ENCODE measurements at regions not wholly inside any gene's neighbourhood (a gene's known extent, or its start where the extent isn't known, plus 50 kb on each side); places are given as distances from the start of the nearest gene placed in this dataset.
A peak's percentile ranks its signal among the peaks of the same experiment; 100 is the strongest.
"Not testable (repeated sequence)": the region's sequence is repeated elsewhere in the genome, so short reads cannot be mapped to it uniquely, and the experiment has no call there.

- not testable (repeated sequence) for ATAC-seq
These were observed 53.1 kb upstream of the TMEM252 start for GRCh38 chr9:68593760-68594159.

DNA sequence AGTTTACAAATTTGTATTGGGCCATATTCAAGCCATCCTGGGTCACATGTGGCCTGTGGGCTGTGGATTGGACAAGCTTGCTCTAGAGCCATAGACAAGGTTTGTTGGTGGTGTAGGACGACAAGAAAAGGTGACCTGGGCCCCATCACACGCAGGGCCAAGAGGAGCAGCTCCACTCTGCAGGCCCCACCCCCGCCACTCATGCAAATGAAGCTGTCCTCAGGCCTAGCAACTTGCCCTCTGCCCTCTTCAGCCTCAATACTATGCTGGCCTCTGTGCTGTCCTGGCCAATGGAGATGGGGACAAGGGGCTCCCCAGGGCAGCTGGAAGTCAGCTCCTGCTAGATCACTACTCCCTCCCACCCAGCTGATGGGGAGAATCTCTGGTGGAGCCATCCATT, 55.2 kb upstream of the TMEM252 start:
- no peak for ATAC-seq

- ATAC-seq, result no peak
These were observed 56.8 kb upstream of the TMEM252 start for GRCh38 chr9:68597362-68597997.

- no peak for ATAC-seq
These were observed 59.1 kb upstream of the TMEM252 start for GRCh38 chr9:68599826-68600225.

DNA sequence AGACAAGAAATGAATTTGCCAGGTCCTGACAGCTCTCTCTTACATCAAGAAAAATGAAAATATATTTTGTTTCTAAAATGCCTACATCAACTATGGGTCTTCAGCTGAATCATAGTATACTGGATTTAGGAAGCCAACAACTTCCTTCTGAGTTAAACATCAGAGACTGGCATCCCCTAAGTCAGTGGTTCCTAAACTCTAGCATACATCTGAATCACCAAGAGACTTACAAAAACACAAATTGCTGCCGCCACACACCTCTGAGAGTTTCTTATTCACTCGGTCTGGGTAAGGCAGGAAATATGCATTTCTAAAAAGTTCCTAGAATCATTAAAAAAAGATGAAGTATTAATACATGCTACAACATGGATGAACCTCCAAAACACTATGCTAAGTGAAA, 60.4 kb upstream of the TMEM252 start:
- ATAC-seq, result no peak

DNA sequence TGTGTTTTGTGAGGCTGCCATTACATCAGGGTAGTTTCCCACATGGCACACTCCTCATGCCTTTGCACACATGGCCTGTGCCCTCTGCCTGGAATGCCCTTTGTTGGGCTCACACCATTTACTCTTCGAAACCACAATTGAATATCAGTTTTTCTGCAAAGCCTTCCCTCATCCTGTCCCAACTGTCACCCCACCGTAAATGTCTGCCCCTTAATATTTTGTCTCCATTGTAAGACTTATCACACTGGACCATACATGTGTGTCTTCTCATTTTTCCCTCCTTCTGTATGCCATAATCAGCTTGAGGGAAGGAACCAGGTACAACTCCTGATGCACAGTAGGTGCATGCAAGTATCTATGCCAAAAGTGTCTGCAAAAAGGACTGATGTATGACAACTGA, 62.7 kb upstream of the TMEM252 start:
- no peak for ATAC-seq

GRCh38 chr9:68608763-68609162, 68.1 kb upstream of the TMEM252 start:
- ATAC-seq, result no peak

DNA sequence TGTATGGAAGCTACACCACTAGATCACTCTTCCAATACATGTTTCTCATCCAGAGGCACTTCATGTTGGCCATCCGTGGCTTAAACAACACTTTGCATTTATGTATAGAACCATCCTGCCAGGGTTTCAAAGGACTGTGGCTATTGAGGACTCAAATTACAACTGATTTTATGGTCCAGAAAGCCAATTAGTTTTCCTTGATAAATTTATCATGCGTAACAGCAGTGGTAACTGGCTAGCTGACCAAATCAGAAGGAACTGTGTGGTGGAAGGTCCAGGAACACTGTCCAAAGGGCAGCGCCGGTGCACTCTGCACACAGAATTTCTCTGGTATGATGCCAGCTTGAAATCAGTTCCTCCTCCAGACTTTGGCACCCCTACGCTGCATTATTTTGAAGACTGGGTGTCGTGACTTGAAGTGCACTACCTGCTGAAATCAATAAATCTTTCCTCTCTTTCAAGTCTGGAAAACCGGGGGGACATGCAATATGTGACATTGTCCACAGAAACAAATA, 69.3 kb upstream of the TMEM252 start:
- ATAC-seq, result no peak

- ATAC-seq, result no peak
These were observed 73.4 kb upstream of the TMEM252 start for GRCh38 chr9:68614121-68614520.

DNA sequence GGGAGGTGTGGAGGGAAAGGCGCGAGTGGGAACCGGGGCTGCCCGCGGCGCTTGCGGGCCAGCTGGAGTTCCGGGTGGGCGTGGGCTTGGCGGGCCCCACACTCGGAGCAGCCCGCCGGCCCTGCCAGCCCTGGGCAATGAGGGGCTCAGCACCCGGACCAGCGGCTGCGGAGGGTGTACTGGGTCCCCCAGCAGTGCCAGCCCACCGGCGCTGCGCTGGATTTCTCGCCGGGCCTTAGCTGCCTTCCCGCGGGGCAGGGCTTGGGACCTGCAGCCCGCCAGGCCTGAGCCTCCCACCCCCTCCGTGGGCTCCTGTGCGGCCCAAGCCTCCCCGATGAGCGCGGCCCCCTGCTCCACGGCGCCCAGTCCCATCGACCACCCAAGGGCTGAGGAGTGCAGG, 76.3 kb upstream of the TMEM252 start:
- ATAC-seq, result not testable (repeated sequence)

GRCh38 chr9:68619072-68619471, 78.4 kb upstream of the TMEM252 start:
- no peak for ATAC-seq

DNA sequence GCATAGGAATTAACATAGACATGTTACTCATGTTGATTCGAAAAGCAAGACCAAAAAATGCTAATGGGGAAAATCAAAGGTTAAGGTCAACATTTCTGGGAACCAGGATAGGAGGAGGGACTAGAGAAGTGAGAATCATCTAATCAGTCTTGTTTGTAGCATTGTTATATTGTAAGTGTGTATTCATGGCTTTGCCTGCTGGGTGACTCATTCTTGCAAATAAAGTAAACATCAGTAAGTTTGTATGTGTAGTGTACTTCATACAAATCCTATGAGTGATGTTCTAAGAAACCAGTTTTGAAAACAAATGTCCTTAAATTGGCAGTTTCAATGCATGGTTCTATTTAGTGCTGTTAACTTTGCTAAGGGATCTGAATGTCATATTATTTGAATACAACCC, 79.0 kb upstream of the TMEM252 start:
- peak; percentile 38 for ATAC-seq

DNA sequence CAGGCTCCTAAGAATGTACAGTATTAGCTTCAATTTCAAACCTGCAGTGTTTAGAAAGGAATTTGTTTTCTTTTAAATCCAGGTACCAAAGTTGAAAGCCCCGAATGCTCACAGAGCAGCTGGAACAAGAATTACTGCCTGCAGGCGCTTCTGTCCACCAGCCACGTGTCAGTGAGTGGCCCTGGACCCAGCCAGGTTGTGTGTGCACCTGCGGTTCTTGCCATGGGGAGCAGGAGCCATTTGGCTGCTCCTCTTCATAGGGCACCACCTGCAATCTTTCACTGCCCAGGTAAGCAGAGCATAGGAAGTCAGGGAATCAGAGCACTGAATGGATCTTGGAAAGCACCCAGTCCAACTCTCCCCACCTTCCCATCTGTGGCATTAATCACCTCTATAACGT, 79.5 kb upstream of the PIP5K1B start:
- ATAC-seq, result no peak

- ATAC-seq, result no peak
These were observed 78.5 kb upstream of the PIP5K1B start for GRCh38 chr9:68626526-68626925.

- ATAC-seq, result no peak
These were observed 77.9 kb upstream of the PIP5K1B start for GRCh38 chr9:68627104-68627503.

DNA sequence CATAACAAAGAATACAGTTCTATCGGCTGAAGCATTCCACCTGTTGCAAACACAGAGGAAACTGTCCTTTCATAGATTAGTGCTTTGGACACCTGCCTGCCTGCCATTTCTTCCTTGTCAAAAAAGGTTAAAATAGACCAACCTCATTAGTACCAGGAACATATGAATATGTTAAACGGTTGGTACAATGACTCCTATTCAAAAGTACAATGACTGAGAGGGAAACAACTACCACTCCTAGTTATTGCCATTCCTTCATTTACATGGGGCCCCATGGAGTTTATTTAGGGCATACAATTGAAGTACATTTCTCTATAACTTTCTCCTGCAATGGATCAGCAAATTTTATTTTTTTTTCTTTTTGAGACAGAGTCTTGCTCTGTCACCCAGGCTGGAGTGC, 77.4 kb upstream of the PIP5K1B start:
- ATAC-seq, result no peak

DNA sequence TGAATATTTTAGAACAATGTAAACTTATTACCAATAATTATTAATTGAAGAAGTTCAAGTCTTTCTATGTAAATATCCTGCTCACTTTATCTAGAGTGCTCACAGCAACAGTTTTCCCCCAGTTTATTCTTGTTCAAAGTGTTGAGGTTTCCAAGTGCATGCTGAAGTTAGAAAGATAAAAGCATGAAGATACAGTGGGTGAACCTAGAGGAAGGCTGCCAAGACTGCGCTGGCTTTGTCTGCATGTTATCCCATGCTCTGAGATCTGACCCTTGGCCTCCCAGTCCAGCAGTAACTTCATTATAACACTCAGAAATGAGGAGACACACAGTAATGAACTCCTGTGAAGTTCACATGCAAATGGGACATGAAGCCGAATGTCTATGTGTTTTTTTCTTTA, 76.0 kb upstream of the PIP5K1B start:
- no peak for ATAC-seq

DNA sequence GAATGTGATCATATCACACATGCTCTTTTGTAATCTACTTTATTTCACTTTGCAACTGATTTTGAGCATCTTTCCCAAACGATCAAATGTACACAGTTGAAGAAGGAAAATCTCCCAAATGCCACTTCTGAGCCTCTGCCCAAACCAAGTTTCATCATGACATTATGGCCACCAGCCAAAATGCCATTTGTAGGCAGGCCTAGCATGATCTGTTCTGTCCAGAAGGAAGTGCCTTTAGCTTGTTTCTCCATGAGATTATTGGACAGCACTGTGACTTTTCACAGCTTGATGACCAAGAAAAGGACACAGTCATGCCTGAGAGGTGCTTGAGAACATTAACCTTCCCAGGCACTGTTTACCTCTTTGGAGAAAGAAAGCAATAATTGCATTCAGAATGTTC, 73.2 kb upstream of the PIP5K1B start:
- ATAC-seq, result no peak

DNA sequence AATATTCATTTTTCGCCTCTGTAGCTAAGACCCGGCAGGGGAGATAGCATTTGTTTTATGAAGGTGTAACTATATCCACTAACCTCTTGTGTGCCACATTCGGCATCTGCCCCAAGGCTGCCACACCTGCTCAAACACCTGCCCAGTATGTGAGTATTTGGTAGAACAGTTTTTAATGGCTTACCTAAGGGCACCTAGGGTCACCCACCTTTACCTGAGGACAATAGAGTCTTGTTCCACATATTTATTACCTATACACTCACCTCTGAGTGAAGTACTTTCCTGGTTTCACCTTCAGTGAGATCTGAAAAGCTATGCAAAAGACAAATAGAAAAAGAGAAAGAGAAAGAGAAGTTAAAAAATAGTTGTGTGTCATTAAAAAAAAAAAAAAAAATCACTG, 68.0 kb upstream of the PIP5K1B start:
- no peak for ATAC-seq

DNA sequence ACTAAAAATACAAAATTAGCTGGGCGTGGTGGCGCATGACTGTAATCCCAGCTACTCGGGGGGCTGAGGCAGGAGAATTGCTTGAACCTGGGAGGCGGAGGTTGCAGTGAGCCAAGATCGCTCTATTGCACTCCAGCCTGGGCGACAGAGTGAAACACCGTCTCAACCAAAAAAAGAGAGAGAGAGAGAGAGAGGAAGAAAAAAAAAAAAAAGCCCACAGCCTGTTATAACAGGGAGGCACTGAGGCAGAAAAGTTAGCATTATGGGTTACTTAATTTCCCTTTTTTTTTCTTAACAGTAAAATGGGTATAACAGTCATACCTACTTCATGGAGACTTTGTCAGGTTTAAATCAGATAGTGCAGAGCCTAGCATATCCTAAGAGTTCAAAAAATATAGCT, 65.8 kb upstream of the PIP5K1B start:
- not testable (repeated sequence) for ATAC-seq

GRCh38 chr9:68640421-68641089, 64.5 kb upstream of the PIP5K1B start:
- peak; percentile 67 for ATAC-seq

- peak; percentile 26 for ATAC-seq
These were observed 60.9 kb upstream of the PIP5K1B start for GRCh38 chr9:68643901-68644809.

- ATAC-seq, result no peak
These were observed 60.2 kb upstream of the PIP5K1B start for GRCh38 chr9:68644831-68645230.
